ENCODE measurements at regions not wholly inside any gene's neighbourhood (a gene's known extent, or its start where the extent isn't known, plus 50 kb on each side); places are given as distances from the start of the nearest gene placed in this dataset.

DNA sequence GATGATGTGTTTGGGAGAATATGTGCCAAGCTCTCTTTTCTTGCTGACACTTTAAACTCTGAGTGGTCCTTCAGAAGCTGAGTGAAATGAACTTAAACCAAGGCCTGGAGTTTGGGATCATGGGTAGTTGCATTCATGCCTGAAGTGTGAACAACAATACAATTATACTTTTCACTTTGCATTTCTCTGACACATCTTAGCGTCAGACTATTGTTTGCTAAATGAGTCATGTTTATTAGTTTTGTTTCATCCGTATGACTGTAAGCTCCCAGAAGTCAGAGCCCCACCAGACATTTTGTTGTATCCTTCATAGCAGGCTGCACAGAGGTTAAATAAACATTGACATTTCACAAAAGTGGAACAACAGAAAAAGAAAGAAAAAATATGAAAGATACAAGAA is 542.6 kb downstream of the TUSC7 start:
- Histone ChIP-seq H3K4me3 (ENCODE audit: low read length) (no peak overlapping the region), H3K27me3 (ENCODE audit: control insufficient read depth, insufficient read depth, low read length, poor library complexity, severe bottlenecking) (no peaks in the 10 kb centered on the region), H3K9me3 (ENCODE audit: control insufficient read depth, low read length) (no peaks in the 10 kb centered on the region), H3K4me1 (ENCODE audit: control insufficient read depth, insufficient read depth, low read length) (no peaks in the 10 kb centered on the region), H3K9ac (ENCODE audit: extremely low read depth, low read length, poor library complexity, severe bottlenecking) (no peak overlapping the region), H3K36me3 (ENCODE audit: control insufficient read depth, insufficient read depth, low read length) (no peaks in the 10 kb centered on the region), H3K27ac (ENCODE audit: low read depth, low read length) (no peak overlapping the region)
- DNase-seq = no peak
- Mint-ChIP-seq H3K36me3 (ENCODE audit: low read depth) (no peaks in the 10 kb centered on the region), H3K9me3 (no peaks in the 10 kb centered on the region), H3K27ac (no peak overlapping the region), H3K4me3 (no peak overlapping the region), H3K27me3 (ENCODE audit: insufficient read depth) (no peaks in the 10 kb centered on the region), H3K4me1 (no peaks in the 10 kb centered on the region)
- TF ChIP-seq CTCF (conservative IDR thresholded peaks at IDR 0.05) = no peak
- 80 to 98% methylated on average over 1 to 2 of the region's 2 CpGs for WGBS, 2 experiments (ENCODE audit: insufficient coverage in 1 of 2, insufficient read length in 1 of 2)

DNA sequence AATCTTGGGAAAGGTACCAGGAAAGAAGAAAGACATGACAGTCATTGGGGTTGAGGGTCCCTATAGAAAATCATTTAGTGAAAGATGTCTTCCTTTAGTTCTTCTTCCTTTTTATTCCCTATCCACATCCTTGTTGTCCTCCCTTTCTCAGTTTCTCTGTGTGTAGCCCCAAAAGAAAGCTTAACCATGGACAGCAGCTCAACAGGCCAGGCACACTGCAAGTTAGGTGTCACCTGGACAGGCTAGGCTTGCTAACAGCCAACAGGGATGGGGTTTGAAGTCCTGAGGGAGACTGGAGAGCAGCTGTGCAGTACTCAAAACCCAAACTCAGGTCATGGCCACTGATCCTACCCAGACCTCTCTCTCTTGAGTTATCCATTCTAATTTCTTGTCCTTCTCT is 543.1 kb downstream of the TUSC7 start:
- TF ChIP-seq CTCF (conservative IDR thresholded peaks at IDR 0.05) = no peak
- no peaks in the 10 kb centered on the region for H3K36me3 Mint-ChIP-seq (ENCODE audit: low read depth)
- no peak overlapping the region for H3K9ac ChIP-seq (ENCODE audit: extremely low read depth, low read length, poor library complexity, severe bottlenecking)
- DNase-seq = no peak
- no peaks in the 10 kb centered on the region for H3K9me3 ChIP-seq (ENCODE audit: control insufficient read depth, low read length)
- H3K27me3 ChIP-seq (ENCODE audit: control insufficient read depth, insufficient read depth, low read length, poor library complexity, severe bottlenecking) = no peaks in the 10 kb centered on the region
- no peaks in the 10 kb centered on the region for H3K4me1 Mint-ChIP-seq
- H3K27ac ChIP-seq (ENCODE audit: low read depth, low read length) = no peak overlapping the region
- H3K9me3 Mint-ChIP-seq = no peaks in the 10 kb centered on the region
- no peaks in the 10 kb centered on the region for H3K4me1 ChIP-seq (ENCODE audit: control insufficient read depth, insufficient read depth, low read length)
- no peak overlapping the region for H3K4me3 ChIP-seq (ENCODE audit: low read length)
- no peak overlapping the region for H3K4me3 Mint-ChIP-seq
- H3K27ac Mint-ChIP-seq = no peak overlapping the region
- H3K36me3 ChIP-seq (ENCODE audit: control insufficient read depth, insufficient read depth, low read length) = no peaks in the 10 kb centered on the region
- no peaks in the 10 kb centered on the region for H3K27me3 Mint-ChIP-seq (ENCODE audit: insufficient read depth)

DNA sequence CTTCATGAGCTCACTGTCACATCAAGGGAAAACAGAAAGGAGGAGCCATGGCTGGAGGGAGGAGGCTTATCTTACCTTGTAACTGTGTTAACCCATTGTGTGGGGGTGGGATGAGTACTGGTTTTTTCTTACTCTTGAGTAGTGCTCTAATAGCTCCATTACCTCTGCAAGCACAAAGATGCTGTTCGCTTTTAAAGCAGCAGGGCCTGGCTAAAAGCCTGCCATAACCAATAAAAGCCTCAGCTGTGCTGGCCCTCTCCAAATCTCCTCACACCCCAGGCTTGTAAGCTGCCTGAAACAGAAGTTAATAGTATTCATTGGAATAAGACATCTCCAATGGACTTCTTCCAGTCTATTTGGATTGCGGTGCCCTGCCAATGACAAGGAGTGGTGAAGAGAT is 544.1 kb downstream of the TUSC7 start:
- Histone ChIP-seq H3K27me3 (ENCODE audit: control insufficient read depth, insufficient read depth, low read length, poor library complexity, severe bottlenecking) (no peaks in the 10 kb centered on the region), H3K36me3 (ENCODE audit: control insufficient read depth, insufficient read depth, low read length) (no peaks in the 10 kb centered on the region), H3K27ac (ENCODE audit: low read depth, low read length) (no peak overlapping the region), H3K9me3 (ENCODE audit: control insufficient read depth, low read length) (no peaks in the 10 kb centered on the region), H3K4me1 (ENCODE audit: control insufficient read depth, insufficient read depth, low read length) (no peaks in the 10 kb centered on the region), H3K4me3 (ENCODE audit: low read length) (no peak overlapping the region), H3K9ac (ENCODE audit: extremely low read depth, low read length, poor library complexity, severe bottlenecking) (no peak overlapping the region)
- no peak overlapping the region for H3K4me3 Mint-ChIP-seq
- no peaks in the 10 kb centered on the region for H3K4me1 Mint-ChIP-seq
- no peak for DNase-seq
- H3K9me3 Mint-ChIP-seq = no peaks in the 10 kb centered on the region
- no peaks in the 10 kb centered on the region for H3K27me3 Mint-ChIP-seq (ENCODE audit: insufficient read depth)
- WGBS, 2 experiments (ENCODE audit: insufficient coverage in 1 of 2, insufficient read length in 1 of 2) = 80 to 97% methylated on average over 1 to 2 of the region's 2 CpGs
- TF ChIP-seq CTCF (conservative IDR thresholded peaks at IDR 0.05) = no peak
- no peak overlapping the region for H3K27ac Mint-ChIP-seq
- no peaks in the 10 kb centered on the region for H3K36me3 Mint-ChIP-seq (ENCODE audit: low read depth)

Data from endodermal cell (in vitro differentiated cells).